ENCODE measurements at regions not wholly inside any gene's neighbourhood (a gene's known extent, or its start where the extent isn't known, plus 50 kb on each side); places are given as distances from the start of the nearest gene placed in this dataset.
"Not testable (repeated sequence)": the region's sequence is repeated elsewhere in the genome, so short reads cannot be mapped to it uniquely, and the experiment has no call there.

GRCh38 chr2:40564184-40564583, 112.3 kb upstream of the SLC8A1 start:
- DNase-seq (ENCODE audit: low spot score): no peak
- FAIRE-seq: peak; percentile 30

DNA sequence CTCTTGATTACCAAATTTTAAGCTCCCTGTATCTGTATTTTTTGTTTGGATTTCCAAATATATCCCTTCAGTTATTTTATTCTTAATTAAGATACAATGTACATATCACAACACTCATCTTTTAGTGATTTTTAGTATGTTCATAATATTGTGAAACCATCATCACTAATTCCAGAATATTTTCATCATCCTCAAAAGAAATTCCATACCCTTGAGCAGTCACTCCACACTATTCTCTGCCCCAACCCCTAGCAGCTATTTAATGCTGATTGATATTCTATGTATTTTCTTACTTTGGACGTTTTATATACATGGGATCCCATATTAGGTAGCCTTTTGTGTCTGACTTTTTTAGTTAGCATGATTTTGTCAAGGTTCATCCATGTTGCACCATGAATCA, 127.4 kb upstream of the SLC8A1 start:
- FAIRE-seq: no peak
- no peak for DNase-seq (ENCODE audit: low spot score)

GRCh38 chr2:40584432-40584831, 132.5 kb upstream of the SLC8A1 start:
- DNase-seq (ENCODE audit: low spot score) (no peak), FAIRE-seq (no peak)

DNA sequence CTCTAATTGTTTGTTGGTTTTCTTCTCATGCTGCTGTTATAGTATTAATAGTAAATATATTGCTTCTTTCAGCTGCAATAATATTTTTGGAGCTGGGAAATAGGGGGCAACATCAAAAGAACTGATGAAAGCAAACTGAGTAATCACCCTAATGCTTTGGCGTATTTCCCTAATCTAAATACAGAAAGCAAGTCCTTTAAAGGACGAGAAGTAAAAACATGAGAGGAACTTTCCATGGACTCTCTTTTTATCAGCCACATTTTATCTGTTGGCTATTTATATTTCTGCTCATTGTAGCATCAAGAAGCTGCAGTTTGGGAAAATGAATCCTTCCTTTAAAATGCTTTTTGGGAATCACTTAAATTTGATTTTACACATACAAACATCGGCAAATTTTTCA, 139.9 kb upstream of the SLC8A1 start:
- FAIRE-seq: no peak
- no peak for DNase-seq (ENCODE audit: low spot score)

DNA sequence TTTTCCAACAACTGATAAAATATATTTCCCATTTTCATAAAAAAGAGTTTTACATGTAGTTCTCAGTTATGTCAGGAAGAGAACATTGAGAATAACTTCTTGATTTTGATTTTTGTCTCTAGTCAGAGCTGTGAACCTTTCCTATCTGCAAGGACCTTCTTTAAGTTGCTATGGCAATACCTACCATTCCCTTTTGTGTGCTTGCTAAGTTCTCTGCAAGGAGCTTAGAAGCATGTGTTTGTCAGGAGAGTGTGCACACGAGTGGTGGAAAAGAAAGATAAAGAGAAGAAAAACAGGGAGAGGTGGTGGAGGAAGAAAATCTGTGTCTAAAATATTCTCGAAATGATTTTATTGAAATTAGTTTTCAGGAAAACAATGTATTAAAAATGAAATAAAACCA, 140.3 kb upstream of the SLC8A1 start:
- FAIRE-seq (no peak), DNase-seq (ENCODE audit: low spot score) (no peak)

GRCh38 chr2:40606862-40607261, 155.0 kb upstream of the SLC8A1 start:
- no peak for FAIRE-seq
- DNase-seq (ENCODE audit: low spot score): no peak

DNA sequence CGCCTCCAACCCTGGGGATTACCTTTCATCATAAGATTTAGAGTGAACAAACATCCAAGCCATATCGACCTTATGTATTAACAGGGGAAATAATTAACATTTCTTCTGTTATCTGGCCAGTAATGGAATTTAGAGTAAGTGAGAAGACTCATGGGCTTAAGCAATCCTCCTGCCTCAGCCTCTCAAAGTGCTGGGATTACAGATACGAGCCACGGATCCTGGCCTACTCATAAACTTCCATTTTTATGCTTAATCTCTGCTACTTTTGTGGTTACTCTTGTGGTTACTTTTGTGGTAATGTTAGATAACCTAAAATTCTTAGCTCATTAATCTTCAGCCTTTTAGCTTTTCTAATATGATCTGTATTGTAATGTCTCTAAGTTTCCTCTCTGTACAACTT, 159.3 kb upstream of the SLC8A1 start:
- FAIRE-seq (no peak), DNase-seq (ENCODE audit: low spot score) (no peak)

DNA sequence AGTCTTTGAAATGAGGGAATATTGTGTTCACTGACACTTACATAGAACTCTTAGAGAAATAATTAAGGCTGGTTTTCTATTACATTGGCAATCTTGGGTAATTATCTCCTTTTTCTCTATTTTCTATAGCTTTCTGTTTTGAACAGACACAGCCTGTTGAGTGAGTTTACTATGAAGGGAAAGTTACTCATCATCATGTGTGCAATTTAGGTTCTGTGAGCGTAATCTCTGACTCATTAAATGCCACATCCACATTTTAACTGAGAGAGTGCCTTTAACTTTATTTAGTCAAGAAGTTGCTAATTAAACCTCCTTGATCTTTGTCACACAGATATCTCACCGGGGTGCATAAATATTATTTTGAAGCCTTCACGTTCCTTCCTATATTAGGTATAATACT, 174.0 kb upstream of the SLC8A1 start:
- FAIRE-seq: no peak
- no peak for DNase-seq (ENCODE audit: low spot score)

DNA sequence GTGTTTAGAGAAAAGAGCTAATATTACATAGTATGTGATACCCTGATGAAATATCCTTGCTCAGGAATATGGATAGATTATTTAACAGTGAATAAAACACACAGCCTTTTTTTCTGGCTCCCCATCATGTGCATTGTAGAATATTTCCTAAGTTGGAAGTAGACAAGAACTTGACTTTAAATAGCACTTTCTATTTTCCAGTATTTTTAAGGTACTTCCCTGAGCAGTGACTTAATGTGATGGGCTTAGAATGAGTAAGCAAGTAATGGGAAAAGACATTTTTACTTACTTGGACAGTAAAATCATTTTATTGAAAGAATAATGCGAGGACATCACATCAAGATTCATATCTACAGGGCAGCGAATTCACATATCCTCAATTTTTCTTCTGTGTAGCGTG, 176.7 kb upstream of the SLC8A1 start:
- DNase-seq (ENCODE audit: low spot score): no peak
- FAIRE-seq: no peak

GRCh38 chr2:40629768-40630434, 178.0 kb upstream of the SLC8A1 start:
- DNase-seq (ENCODE audit: low spot score) (no peak), FAIRE-seq (no peak)

DNA sequence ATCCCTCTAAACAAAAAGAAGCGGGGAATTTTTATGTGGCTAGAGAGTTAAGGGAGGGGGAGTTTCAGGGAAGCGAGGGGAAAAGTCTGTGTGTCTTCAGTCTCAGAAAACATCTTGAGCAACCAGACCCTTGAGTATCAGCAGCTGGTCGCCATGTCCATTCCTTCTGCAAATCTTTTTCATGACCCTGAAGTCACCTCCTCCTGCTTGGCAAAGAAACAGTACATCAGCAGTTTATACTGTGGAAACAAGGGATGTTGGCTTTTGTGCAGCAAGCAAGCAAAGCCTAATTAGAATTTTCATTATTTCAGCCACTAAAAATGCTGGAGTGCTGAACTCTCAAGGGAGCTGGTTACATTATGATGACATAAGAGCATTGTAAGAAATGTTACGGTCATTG, 187.4 kb upstream of the SLC8A1 start:
- FAIRE-seq: no peak

GRCh38 chr2:40642237-40642636, 190.3 kb upstream of the SLC8A1 start:
- FAIRE-seq: no peak
- no peak for DNase-seq (ENCODE audit: low spot score)

More for the DNA sequence above, 187.4 kb upstream of the SLC8A1 start:
- no peak for DNase-seq (ENCODE audit: low spot score)

- no peak for DNase-seq (ENCODE audit: low spot score)
- FAIRE-seq: no peak
Measured at GRCh38 chr2:40642726-40643125, 190.8 kb upstream of the SLC8A1 start.

GRCh38 chr2:40646642-40647041, 194.8 kb upstream of the SLC8A1 start:
- FAIRE-seq (no peak), DNase-seq (ENCODE audit: low spot score) (no peak)

- no peak for FAIRE-seq
- DNase-seq (ENCODE audit: low spot score): no peak
Measured at GRCh38 chr2:40652155-40652554, 200.3 kb upstream of the SLC8A1 start.

DNA sequence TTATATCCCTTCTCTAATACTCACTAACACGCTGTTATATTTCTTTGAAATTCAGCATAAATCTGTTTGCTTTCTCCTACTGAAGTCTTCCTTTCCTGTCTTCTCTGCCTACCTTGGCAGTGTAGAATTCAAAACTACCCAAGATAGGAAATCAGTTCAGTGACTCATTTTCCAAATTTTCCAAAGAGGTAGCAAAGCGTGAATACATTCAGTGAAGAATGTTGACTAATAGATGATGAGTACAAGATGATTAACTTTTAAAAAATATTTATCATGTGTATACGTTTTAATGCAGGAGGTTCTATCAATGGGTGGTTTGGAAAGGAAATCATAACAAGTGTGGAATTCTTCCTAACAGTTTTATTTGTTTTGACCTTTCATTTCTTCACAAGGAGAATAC, 201.9 kb upstream of the SLC8A1 start:
- no peak for DNase-seq (ENCODE audit: low spot score)

GRCh38 chr2:40654346-40654745, 202.5 kb upstream of the SLC8A1 start:
- DNase-seq (ENCODE audit: low spot score) (no peak), FAIRE-seq (no peak)

More for the DNA sequence above, 201.9 kb upstream of the SLC8A1 start:
- no peak for FAIRE-seq

- peak; percentile 43 for DNase-seq (ENCODE audit: low spot score)
Measured at GRCh38 chr2:40658941-40659340, 207.1 kb upstream of the SLC8A1 start.

DNA sequence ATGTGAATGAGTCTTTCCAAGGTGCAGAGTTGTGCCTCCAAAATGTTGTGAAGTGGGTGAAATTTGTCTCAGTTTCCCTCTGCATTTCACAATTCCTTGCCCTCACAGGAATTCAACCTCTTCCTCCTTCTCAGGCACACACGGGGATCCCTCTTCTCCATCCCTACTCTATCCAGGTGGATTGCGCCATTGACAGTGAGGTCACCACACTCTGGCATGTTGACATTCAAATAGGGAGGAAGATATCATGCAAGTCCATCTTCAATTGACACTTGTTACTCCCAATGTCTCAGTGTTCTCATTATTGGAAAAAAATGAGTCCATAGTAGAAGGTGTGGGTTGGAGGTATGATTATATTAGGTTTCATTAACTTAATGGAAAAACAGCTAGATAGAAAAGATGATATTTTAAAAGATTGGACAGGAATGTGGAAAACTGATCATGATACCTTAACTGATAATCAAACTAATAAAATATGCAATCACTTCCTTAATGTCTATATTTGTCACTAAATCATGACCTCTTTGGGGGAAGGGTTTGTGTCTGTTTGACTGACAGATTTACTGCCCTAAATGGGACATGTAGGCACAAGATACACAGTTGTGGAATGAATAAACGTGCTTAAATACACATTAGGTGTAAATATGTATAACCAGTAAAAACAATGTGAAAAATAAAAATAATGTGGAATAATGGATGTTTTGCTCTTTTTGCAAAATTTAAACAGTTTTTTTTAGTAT, 213.8 kb upstream of the SLC8A1 start:
- DNase-seq (ENCODE audit: low spot score): no peak
- no peak for FAIRE-seq

More at GRCh38 chr2:40658941-40659340, 207.1 kb upstream of the SLC8A1 start:
- no peak for FAIRE-seq

DNA sequence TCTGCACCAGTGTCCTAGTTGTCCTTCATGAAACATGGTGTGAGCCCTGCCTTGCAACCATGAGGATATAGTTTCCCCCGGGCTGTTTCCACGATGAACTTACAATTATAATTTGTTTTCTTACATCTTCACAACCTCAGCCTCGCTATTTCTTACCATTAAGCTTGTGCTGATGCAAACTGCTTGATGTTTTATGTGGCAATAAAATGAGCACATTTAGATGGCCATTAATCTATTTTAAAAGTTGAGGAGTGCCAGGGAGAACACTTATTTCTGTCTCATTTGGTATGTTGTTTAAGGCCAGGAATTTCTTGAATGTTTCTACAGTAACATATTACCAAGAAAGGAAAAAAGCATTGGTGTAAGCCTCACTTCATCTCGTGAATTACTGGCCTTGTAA, 214.5 kb upstream of the SLC8A1 start:
- FAIRE-seq: no peak
- DNase-seq (ENCODE audit: low spot score): no peak

DNA sequence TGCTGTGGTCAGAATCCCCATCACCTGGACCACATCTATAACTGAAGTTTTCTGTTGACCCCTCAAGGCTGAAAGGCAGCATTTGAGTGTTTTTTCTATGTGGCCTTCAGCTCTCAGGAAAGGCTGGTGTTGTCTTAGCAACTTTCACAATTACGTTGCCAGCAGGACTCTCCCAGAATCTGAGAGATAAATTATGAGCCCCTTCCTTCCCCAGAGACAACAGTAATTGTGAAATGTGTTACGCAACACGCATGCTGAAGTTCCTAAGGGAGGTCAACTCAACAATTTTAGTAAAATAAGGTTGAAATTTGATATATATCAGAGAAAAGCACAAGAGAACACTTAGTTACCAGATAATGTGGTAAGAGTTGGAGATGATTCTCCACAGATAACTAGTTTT, 216.5 kb upstream of the SLC8A1 start:
- FAIRE-seq (no peak), DNase-seq (ENCODE audit: low spot score) (no peak)

DNA sequence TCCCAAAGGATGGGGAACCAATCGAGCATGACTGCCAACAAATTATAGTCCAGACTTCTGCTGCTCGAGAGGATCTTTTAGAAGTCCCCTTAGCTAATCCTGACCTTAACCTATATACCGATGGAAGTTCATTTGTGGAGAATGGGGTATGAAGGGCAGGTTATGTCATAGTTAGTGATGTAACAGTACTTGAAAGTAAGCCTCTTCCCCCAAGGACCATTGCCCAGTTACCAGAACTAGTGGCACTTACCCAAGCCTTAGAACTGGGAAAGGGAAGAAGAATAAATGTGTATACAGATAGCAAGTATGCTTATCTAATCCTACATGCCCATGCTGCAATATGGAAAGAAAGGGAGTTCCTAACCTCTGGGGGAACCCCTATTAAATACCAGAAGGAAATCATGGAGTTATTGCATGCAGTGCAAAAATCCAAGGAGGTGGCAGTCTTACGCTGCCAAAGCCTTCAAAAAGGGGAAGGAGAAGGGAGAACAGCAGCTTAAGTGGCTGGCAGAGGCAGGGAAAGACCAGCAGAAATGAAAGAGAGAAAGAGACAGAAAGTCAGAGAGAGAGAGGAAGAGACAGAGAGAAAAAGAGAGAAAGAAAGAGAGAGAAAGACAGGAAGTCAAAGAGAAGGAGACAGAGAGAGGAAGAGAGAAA, 224.4 kb upstream of the SLC8A1 start:
- DNase-seq (ENCODE audit: low spot score); FAIRE-seq: not testable (repeated sequence)

DNA sequence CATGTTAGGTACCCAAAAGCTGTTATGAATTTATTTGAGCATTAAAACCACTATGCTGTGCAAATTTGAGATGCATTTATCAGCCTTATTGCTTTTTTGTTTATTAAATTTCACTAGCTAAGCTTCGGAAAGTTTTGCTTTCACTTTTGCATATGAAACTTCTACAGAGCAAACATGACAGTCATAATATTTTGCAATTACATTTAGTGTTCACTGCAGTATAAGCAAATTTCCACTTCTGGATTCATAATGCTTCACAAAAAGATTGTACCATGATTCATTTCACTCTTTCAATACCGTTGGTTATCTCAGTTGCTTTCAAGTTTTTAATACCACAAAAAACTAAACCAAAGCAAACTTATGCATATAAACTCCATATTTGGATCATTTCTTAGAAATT, 228.7 kb upstream of the SLC8A1 start:
- FAIRE-seq: no peak

More for the DNA sequence above, 228.7 kb upstream of the SLC8A1 start:
- no peak for DNase-seq (ENCODE audit: low spot score)
